ENCODE measurements at regions not wholly inside any gene's neighbourhood (a gene's known extent, or its start where the extent isn't known, plus 50 kb on each side); places are given as distances from the start of the nearest gene placed in this dataset.

DNA sequence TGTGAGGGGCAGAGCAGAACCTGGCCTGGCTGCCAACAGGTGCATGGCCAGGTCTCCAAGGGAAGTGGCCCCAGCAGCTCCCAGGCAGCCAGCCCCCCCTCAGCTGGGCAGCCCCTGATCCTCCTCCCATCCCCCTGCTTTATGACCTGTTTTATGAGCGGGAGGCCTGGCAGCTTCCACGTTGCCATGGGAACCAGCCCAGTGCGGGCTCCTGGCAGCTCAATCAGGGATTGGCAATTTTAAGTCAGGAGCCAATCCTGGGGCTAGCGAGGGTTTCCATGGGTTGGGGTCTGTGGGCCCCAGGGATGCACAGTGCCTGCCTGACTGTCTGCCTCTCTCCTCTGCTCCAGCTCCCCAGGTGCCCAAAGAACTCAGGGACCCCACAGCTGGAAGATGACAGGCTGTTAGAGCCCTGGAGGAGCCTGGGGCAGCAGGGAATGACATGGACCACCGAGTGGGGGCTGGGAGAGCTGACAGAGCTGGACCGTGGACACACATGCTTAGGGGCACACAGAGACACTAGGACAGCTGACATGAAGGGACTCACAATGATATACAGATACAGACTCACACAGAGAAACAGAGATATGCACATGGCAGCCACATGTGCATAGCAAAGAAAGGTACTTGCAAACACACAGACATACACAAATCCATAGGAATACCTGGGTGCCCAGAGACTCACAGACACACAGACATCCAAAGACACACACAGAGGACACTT lies 56.5 kb upstream of the SIRPA start:
- TF ChIP-seq, protein P1, sequence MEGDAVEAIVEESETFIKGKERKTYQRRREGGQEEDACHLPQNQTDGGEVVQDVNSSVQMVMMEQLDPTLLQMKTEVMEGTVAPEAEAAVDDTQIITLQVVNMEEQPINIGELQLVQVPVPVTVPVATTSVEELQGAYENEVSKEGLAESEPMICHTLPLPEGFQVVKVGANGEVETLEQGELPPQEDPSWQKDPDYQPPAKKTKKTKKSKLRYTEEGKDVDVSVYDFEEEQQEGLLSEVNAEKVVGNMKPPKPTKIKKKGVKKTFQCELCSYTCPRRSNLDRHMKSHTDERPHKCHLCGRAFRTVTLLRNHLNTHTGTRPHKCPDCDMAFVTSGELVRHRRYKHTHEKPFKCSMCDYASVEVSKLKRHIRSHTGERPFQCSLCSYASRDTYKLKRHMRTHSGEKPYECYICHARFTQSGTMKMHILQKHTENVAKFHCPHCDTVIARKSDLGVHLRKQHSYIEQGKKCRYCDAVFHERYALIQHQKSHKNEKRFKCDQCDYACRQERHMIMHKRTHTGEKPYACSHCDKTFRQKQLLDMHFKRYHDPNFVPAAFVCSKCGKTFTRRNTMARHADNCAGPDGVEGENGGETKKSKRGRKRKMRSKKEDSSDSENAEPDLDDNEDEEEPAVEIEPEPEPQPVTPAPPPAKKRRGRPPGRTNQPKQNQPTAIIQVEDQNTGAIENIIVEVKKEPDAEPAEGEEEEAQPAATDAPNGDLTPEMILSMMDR (IDR thresholded peaks at IDR 0.05; ENCODE audit: insufficient read depth, low read length): no peak
- DNase-seq (ENCODE audit: low read depth): no peak
- no peak overlapping the region for H3K4me3 ChIP-seq (ENCODE audit: low read depth, low read length)

GRCh38 chr20:1835186-1836035 lies 59.8 kb upstream of the SIRPA start:
- no peak overlapping the region for H3K4me3 ChIP-seq (ENCODE audit: low read depth, low read length)
- DNase-seq (ENCODE audit: low read depth): no peak
- TF ChIP-seq, protein P1 (IDR thresholded peaks at IDR 0.05; ENCODE audit: insufficient read depth, low read length): no peak

- TF ChIP-seq, protein P1 (IDR thresholded peaks at IDR 0.05; ENCODE audit: insufficient read depth, low read length): no peak
- no peak overlapping the region for H3K4me3 ChIP-seq (ENCODE audit: low read depth, low read length)
- DNase-seq (ENCODE audit: low read depth): no peak
These were observed 61.2 kb upstream of the SIRPA start for GRCh38 chr20:1833728-1834726.

- no peak overlapping the region for H3K4me3 ChIP-seq (ENCODE audit: low read depth, low read length)
- TF ChIP-seq, protein P1 (IDR thresholded peaks at IDR 0.05; ENCODE audit: insufficient read depth, low read length): no peak
- DNase-seq (ENCODE audit: low read depth): no peak
These were observed 62.0 kb upstream of the SIRPA start for GRCh38 chr20:1833216-1833615.

DNA sequence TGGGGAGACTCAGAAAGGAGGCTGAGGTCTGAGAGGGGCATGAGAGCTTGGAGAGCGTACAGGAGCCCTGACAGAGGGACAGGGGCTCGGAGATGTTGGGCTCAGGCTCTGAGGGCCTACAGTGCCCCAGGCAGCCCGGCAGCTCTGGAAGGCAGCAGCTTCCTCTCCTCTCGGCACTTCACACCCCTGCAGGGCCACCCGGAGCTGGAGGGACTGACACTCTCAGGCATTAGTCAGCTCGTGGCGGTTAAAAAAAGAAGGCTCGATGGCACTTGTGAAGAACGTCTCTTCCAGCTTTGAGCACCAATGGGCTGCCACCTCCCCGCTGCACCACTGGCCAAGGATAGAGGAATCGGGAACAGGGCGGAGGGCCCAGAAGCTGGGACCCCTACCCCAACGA lies 62.6 kb upstream of the SIRPA start:
- no peak for DNase-seq (ENCODE audit: low read depth)
- TF ChIP-seq, protein P1 (IDR thresholded peaks at IDR 0.05; ENCODE audit: insufficient read depth, low read length): no peak
- H3K4me3 ChIP-seq (ENCODE audit: low read depth, low read length): no peak overlapping the region

DNA sequence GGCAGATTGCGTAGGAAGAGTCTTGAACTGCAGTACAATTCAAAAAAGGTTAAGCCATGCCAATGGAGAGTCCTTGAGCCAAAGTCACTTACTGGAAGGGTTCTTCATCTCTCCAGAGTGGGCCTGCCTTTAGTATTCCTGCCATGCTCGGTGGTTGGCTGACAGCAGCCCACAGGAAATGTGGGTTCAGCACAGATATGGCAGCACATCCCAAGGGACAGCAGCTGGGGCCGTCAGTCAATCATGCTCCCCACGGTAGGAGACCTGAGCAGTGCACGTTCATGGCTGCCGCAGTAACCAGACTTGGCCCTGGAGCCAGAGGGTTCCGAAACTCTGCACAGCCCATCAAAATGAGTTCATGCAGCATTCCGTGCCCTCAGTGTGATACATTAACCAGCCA lies 63.6 kb upstream of the SIRPA start:
- TF ChIP-seq, protein P1 (IDR thresholded peaks at IDR 0.05; ENCODE audit: insufficient read depth, low read length): no peak
- no peak for DNase-seq (ENCODE audit: low read depth)
- H3K4me3 ChIP-seq (ENCODE audit: low read depth, low read length): no peak overlapping the region

All from fibroblast of the aortic adventitia (primary cell).